ENCODE measurements at regions not wholly inside any gene's neighbourhood (a gene's known extent, or its start where the extent isn't known, plus 50 kb on each side); places are given as distances from the start of the nearest gene placed in this dataset.
A peak's percentile ranks its signal among the peaks of the same experiment; 100 is the strongest.
"Not testable (repeated sequence)": the region's sequence is repeated elsewhere in the genome, so short reads cannot be mapped to it uniquely, and the experiment has no call there.

DNA sequence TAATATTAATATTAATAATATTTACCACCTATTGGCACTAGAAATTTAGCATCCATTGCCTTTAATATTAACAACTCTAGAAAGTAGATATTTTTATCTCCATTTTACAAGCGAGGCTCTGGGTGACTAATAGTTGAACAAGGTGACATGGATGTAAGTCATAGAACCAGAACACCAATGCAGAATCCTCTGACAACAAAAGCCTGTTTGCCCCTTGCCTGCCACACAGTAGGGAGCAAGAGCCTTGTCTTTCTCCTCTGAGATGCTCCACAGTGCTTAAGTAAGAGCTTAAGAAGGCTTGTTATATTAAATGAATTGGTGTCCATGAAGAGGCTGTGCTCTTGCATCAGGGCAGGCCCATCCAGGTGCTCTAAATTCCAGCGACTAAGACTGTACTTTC lies 51.2 kb upstream of the LBX1 start:
- no peak overlapping the region for H3K27ac ChIP-seq (ENCODE audit: low read depth, low read length)
- no peaks in the 10 kb centered on the region for H3K9me3 ChIP-seq (ENCODE audit: control insufficient read depth, insufficient read depth, low read depth, low read length)
- no peaks in the 10 kb centered on the region for H3K36me3 ChIP-seq (ENCODE audit: control insufficient read depth, insufficient read depth, low read length)
- no peak overlapping the region for H3K4me3 ChIP-seq (ENCODE audit: low read depth, low read length)
- peaks cover 51% of the 10 kb centered on the region for H3K27me3 ChIP-seq (ENCODE audit: control insufficient read depth, insufficient read depth, low read length)
- H3K9ac ChIP-seq (ENCODE audit: low read length): no peak overlapping the region
- peaks cover 31% of the 10 kb centered on the region for H3K4me1 ChIP-seq (ENCODE audit: control insufficient read depth, insufficient read depth, low read length)

DNA sequence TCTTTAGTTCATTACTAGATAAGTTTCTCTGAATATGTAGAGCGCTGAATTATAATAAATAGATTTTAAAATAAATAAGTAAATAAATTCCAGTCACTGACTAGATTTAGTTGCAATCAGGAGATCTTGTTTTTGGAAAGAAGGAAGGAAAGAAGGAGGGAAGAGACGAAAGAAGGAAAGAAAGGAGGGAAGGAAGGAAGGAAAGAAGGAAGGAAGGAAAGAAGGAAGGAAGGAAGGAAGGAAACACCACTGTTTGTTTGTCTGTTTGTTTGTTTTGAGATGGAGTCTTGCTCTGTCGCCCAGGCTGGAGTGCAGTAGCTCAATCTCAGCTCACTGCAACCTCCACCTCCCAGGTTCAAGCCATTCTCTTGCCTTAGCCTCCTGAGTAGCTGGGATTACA lies 51.7 kb upstream of the LBX1 start:
- H3K4me1 ChIP-seq (ENCODE audit: control insufficient read depth, insufficient read depth, low read length): peaks cover 32% of the 10 kb centered on the region
- H3K27ac ChIP-seq (ENCODE audit: low read depth, low read length); H3K36me3 ChIP-seq (ENCODE audit: control insufficient read depth, insufficient read depth, low read length); H3K9me3 ChIP-seq (ENCODE audit: control insufficient read depth, insufficient read depth, low read depth, low read length); H3K9ac ChIP-seq (ENCODE audit: low read length); H3K4me3 ChIP-seq (ENCODE audit: low read depth, low read length): not testable (repeated sequence)
- H3K27me3 ChIP-seq (ENCODE audit: control insufficient read depth, insufficient read depth, low read length): peaks cover 53% of the 10 kb centered on the region

DNA sequence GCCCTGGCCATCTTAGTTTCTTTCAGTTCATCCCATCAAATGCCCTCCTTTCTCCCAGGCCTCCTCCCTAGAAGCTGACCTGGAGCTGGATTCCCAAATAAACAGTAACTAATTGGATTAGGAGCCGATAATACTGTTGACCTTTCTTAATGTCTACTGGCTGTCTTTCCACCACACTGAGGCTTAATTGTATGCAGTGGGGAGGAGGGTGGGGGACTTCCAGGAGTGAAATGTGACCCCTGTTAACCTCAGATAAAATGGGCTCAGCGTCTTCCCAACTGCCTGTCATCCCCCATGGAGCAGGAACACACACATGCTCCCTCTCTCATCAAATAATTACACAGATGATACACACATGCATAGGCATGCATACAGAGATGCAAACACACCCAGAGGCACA lies 53.7 kb upstream of the LBX1 start:
- no peak overlapping the region for H3K9ac ChIP-seq (ENCODE audit: low read length)
- no peak overlapping the region for H3K27ac ChIP-seq (ENCODE audit: low read depth, low read length)
- H3K4me3 ChIP-seq (ENCODE audit: low read depth, low read length): no peak overlapping the region
- H3K36me3 ChIP-seq (ENCODE audit: control insufficient read depth, insufficient read depth, low read length): no peaks in the 10 kb centered on the region
- H3K27me3 ChIP-seq (ENCODE audit: control insufficient read depth, insufficient read depth, low read length): peaks cover 63% of the 10 kb centered on the region
- H3K4me1 ChIP-seq (ENCODE audit: control insufficient read depth, insufficient read depth, low read length): peaks cover 44% of the 10 kb centered on the region
- no peaks in the 10 kb centered on the region for H3K9me3 ChIP-seq (ENCODE audit: control insufficient read depth, insufficient read depth, low read depth, low read length)

- H3K4me3 ChIP-seq (ENCODE audit: low read depth, low read length): peak overlapping the region; percentile 64
- H3K36me3 ChIP-seq (ENCODE audit: control insufficient read depth, insufficient read depth, low read length): no peaks in the 10 kb centered on the region
- no peaks in the 10 kb centered on the region for H3K9me3 ChIP-seq (ENCODE audit: control insufficient read depth, insufficient read depth, low read depth, low read length)
- H3K27ac ChIP-seq (ENCODE audit: low read depth, low read length): no peak overlapping the region
- peaks cover 71% of the 10 kb centered on the region for H3K27me3 ChIP-seq (ENCODE audit: control insufficient read depth, insufficient read depth, low read length)
- no peak overlapping the region for H3K9ac ChIP-seq (ENCODE audit: low read length)
- H3K4me1 ChIP-seq (ENCODE audit: control insufficient read depth, insufficient read depth, low read length): peaks cover 52% of the 10 kb centered on the region
Measured at GRCh38 chr10:101283762-101284100, 54.5 kb upstream of the LBX1 start.

DNA sequence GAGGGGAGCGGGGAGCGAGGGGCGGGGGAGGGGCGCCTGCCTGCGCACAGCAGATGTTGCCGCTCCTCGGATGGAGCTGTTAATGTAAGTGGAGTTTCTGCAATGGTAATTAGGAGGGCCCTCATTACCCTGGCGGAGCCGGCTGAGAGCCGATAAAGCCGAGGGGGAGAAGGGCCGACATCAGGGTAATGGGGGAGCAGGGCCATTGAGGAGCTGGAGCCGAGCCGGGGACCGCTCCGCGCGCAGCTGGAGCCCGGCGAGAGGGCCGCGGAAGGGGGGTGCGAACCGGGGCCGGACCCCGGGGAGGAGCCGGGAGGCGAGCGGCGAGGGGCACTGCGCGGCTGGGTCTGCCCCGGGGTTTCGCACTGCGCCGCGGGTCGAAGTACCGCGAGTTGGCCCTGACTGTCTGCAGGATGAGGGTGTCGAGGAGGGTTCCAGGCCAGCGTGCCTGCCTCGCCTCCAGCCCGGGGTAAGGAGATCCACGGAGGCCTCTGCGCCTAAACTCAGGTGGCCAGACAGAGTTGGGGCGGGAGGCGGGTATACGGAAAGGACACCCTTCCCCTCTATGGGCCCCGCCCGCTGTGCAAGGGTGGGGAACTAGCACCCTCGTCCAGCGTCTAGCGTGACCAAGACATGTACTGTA lies 55.0 kb upstream of the LBX1 start:
- Histone ChIP-seq H3K27me3 (ENCODE audit: control insufficient read depth, insufficient read depth, low read length) (peaks cover 76% of the 10 kb centered on the region), H3K27ac (ENCODE audit: low read depth, low read length) (no peak overlapping the region), H3K9me3 (ENCODE audit: control insufficient read depth, insufficient read depth, low read depth, low read length) (no peaks in the 10 kb centered on the region), H3K4me1 (ENCODE audit: control insufficient read depth, insufficient read depth, low read length) (peaks cover 52% of the 10 kb centered on the region), H3K4me3 (ENCODE audit: low read depth, low read length) (peak overlapping the region; percentile 64), H3K36me3 (ENCODE audit: control insufficient read depth, insufficient read depth, low read length) (no peaks in the 10 kb centered on the region), H3K9ac (ENCODE audit: low read length) (no peak overlapping the region)

- no peaks in the 10 kb centered on the region for H3K9me3 ChIP-seq (ENCODE audit: control insufficient read depth, insufficient read depth, low read depth, low read length)
- peaks cover 82% of the 10 kb centered on the region for H3K27me3 ChIP-seq (ENCODE audit: control insufficient read depth, insufficient read depth, low read length)
- peak overlapping the region; percentile 64 for H3K4me3 ChIP-seq (ENCODE audit: low read depth, low read length)
- H3K4me1 ChIP-seq (ENCODE audit: control insufficient read depth, insufficient read depth, low read length): peaks cover 55% of the 10 kb centered on the region
- no peak overlapping the region for H3K9ac ChIP-seq (ENCODE audit: low read length)
- no peaks in the 10 kb centered on the region for H3K36me3 ChIP-seq (ENCODE audit: control insufficient read depth, insufficient read depth, low read length)
- H3K27ac ChIP-seq (ENCODE audit: low read depth, low read length): no peak overlapping the region
Measured at GRCh38 chr10:101284744-101285463, 55.6 kb upstream of the LBX1 start.

- no peaks in the 10 kb centered on the region for H3K36me3 ChIP-seq (ENCODE audit: control insufficient read depth, insufficient read depth, low read length)
- no peaks in the 10 kb centered on the region for H3K9me3 ChIP-seq (ENCODE audit: control insufficient read depth, insufficient read depth, low read depth, low read length)
- H3K27ac ChIP-seq (ENCODE audit: low read depth, low read length): no peak overlapping the region
- H3K27me3 ChIP-seq (ENCODE audit: control insufficient read depth, insufficient read depth, low read length): peaks cover 89% of the 10 kb centered on the region
- H3K4me1 ChIP-seq (ENCODE audit: control insufficient read depth, insufficient read depth, low read length): peaks cover 62% of the 10 kb centered on the region
- no peak overlapping the region for H3K9ac ChIP-seq (ENCODE audit: low read length)
- H3K4me3 ChIP-seq (ENCODE audit: low read depth, low read length): peak overlapping the region; percentile 34; the same call in 1 of the 2 replicates
Measured at GRCh38 chr10:101285519-101286070, 56.3 kb upstream of the LBX1 start.

DNA sequence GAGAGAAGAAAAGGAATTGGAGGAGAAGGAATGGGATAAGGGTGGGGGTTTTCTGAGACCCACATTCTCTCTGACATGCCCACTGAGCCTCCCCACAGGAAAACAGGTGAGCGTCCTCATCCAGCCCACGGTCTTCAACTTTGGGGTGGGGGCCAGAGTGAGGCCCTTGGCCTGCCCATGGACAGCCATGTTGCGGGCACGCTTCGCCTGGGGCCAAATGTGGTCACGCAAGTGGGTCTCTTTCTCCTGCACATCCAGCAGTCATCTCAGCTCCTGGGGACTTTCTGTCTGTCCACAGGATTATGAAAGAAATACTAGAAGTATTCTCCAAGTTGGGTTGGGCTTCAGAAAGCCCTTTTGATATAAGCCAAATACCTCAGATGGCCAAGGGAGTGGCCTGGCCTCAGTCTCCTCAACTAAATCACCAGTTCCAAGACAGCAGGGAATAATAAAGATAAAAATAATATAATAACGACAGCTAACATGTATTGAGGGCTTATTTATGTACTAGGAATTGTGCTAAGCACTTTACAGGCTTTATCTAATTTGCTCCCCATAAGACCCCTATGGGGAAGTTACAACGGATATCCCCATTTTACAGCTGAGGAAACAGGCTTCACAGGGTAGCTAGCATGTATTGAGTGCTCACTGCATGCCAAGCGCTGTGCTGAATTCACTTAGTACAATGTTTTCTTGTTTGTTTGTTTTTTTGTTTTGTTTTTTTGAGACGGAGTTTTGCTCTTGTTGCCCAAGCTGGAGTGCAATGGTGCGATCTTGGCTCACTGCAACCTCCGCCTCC lies 57.2 kb upstream of the LBX1 start:
- no peak overlapping the region for H3K9ac ChIP-seq (ENCODE audit: low read length)
- H3K4me1 ChIP-seq (ENCODE audit: control insufficient read depth, insufficient read depth, low read length): peaks cover 70% of the 10 kb centered on the region
- peak overlapping the region; percentile 30; the same call in 1 of the 2 replicates for H3K4me3 ChIP-seq (ENCODE audit: low read depth, low read length)
- peaks cover 94% of the 10 kb centered on the region for H3K27me3 ChIP-seq (ENCODE audit: control insufficient read depth, insufficient read depth, low read length)
- H3K36me3 ChIP-seq (ENCODE audit: control insufficient read depth, insufficient read depth, low read length): no peaks in the 10 kb centered on the region
- H3K27ac ChIP-seq (ENCODE audit: low read depth, low read length): no peak overlapping the region
- H3K9me3 ChIP-seq (ENCODE audit: control insufficient read depth, insufficient read depth, low read depth, low read length): no peaks in the 10 kb centered on the region

GRCh38 chr10:101287183-101287996 lies 58.1 kb upstream of the LBX1 start:
- H3K36me3 ChIP-seq (ENCODE audit: control insufficient read depth, insufficient read depth, low read length): no peaks in the 10 kb centered on the region
- peaks cover 92% of the 10 kb centered on the region for H3K27me3 ChIP-seq (ENCODE audit: control insufficient read depth, insufficient read depth, low read length)
- no peak overlapping the region for H3K9ac ChIP-seq (ENCODE audit: low read length)
- no peak overlapping the region for H3K4me3 ChIP-seq (ENCODE audit: low read depth, low read length)
- no peaks in the 10 kb centered on the region for H3K9me3 ChIP-seq (ENCODE audit: control insufficient read depth, insufficient read depth, low read depth, low read length)
- H3K4me1 ChIP-seq (ENCODE audit: control insufficient read depth, insufficient read depth, low read length): peaks cover 67% of the 10 kb centered on the region
- H3K27ac ChIP-seq (ENCODE audit: low read depth, low read length): no peak overlapping the region

DNA sequence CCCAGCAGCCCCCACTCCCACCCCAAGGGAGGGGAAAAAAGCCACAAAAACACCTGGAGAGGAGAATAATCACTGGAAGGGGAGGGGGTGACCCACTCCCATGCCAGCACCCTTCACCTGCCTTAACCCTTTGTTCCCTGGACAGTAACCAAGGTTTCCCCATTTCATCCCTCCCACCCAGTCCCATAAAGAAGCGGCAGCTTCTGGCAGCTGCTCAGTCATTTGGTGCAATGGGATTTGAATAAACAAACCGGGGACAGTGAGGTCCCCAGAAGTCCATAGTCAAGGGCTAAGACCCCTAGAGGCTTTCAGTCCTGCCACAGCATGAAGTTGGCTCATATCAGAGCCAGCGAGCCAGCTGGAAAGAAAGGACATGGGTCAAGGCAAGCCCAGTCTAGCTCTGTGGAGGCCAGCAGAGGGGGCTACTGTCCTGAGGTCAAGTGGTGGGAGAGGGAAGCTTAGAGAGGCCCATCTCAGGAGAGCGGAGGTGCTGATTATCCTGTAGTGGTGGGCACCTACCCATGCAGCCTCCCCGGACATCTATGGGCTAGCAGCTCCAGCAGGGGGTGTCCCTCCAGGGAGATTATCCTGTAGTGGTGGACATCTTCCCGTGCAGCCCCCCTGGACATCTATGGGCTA lies 58.9 kb upstream of the LBX1 start:
- Histone ChIP-seq H3K4me1 (ENCODE audit: control insufficient read depth, insufficient read depth, low read length) (peaks cover 65% of the 10 kb centered on the region), H3K9me3 (ENCODE audit: control insufficient read depth, insufficient read depth, low read depth, low read length) (no peaks in the 10 kb centered on the region), H3K9ac (ENCODE audit: low read length) (no peak overlapping the region), H3K27ac (ENCODE audit: low read depth, low read length) (no peak overlapping the region), H3K36me3 (ENCODE audit: control insufficient read depth, insufficient read depth, low read length) (no peaks in the 10 kb centered on the region), H3K27me3 (ENCODE audit: control insufficient read depth, insufficient read depth, low read length) (peaks cover 92% of the 10 kb centered on the region), H3K4me3 (ENCODE audit: low read depth, low read length) (no peak overlapping the region)

All from HUES6 (cell line).